ENCODE measurements at regions not wholly inside any gene's neighbourhood (a gene's known extent, or its start where the extent isn't known, plus 50 kb on each side); places are given as distances from the start of the nearest gene placed in this dataset. TPM values are rescaled to one million over a fixed set of nuclear protein-coding genes. Genes with fewer than 3 reads are reported as not detected.

- Histone ChIP-seq H3K36me3 (ENCODE audit: control insufficient read depth in 3 of 3, insufficient read depth in 3 of 3, low read length in 3 of 3) (no peaks in the 10 kb centered on the region), H3K9ac (ENCODE audit: low read depth in 1 of 3, low read length in 3 of 3) (no peak overlapping the region), H3K4me3 (ENCODE audit: low read length in 3 of 3) (no peak overlapping the region), H3K27ac (ENCODE audit: low read depth, low read length) (no peak overlapping the region), H3K4me1 (ENCODE audit: control insufficient read depth in 3 of 3, insufficient read depth in 3 of 3, low read length in 3 of 3) (no peaks in the 10 kb centered on the region), H3K27me3 (ENCODE audit: control insufficient read depth in 3 of 3, insufficient read depth in 3 of 3, low read length in 3 of 3) (no peaks in the 10 kb centered on the region), H3K9me3 (ENCODE audit: control insufficient read depth in 3 of 3, low read length in 3 of 3) (no peaks in the 10 kb centered on the region)
These were observed 73.2 kb upstream of the NETO1 start for GRCh38 chr18:72940986-72941385.

- no peak overlapping the region for H3K27ac ChIP-seq (ENCODE audit: low read depth, low read length)
These were observed 72.7 kb upstream of the NETO1 start for GRCh38 chr18:72940509-72940908.

GRCh38 chr18:72935744-72936143 is 68.0 kb upstream of the NETO1 start:
- Histone ChIP-seq H3K9me3 (ENCODE audit: control insufficient read depth in 3 of 3, low read length in 3 of 3) (no peaks in the 10 kb centered on the region), H3K9ac (ENCODE audit: low read depth in 1 of 3, low read length in 3 of 3) (no peak overlapping the region), H3K36me3 (ENCODE audit: control insufficient read depth in 3 of 3, insufficient read depth in 3 of 3, low read length in 3 of 3) (no peaks in the 10 kb centered on the region), H3K27ac (ENCODE audit: low read depth, low read length) (no peak overlapping the region), H3K27me3 (ENCODE audit: control insufficient read depth in 3 of 3, insufficient read depth in 3 of 3, low read length in 3 of 3) (no peaks in the 10 kb centered on the region), H3K4me3 (ENCODE audit: low read length in 3 of 3) (no peak overlapping the region), H3K4me1 (ENCODE audit: control insufficient read depth in 3 of 3, insufficient read depth in 3 of 3, low read length in 3 of 3) (no peaks in the 10 kb centered on the region)

More at GRCh38 chr18:72940509-72940908, 72.7 kb upstream of the NETO1 start:
- no peaks in the 10 kb centered on the region for H3K4me1 ChIP-seq (ENCODE audit: control insufficient read depth in 3 of 3, insufficient read depth in 3 of 3, low read length in 3 of 3)
- no peak overlapping the region for H3K4me3 ChIP-seq (ENCODE audit: low read length in 3 of 3)
- no peak overlapping the region for H3K9ac ChIP-seq (ENCODE audit: low read depth in 1 of 3, low read length in 3 of 3)
- no peaks in the 10 kb centered on the region for H3K9me3 ChIP-seq (ENCODE audit: control insufficient read depth in 3 of 3, low read length in 3 of 3)
- H3K27me3 ChIP-seq (ENCODE audit: control insufficient read depth in 3 of 3, insufficient read depth in 3 of 3, low read length in 3 of 3) = no peaks in the 10 kb centered on the region
- no peaks in the 10 kb centered on the region for H3K36me3 ChIP-seq (ENCODE audit: control insufficient read depth in 3 of 3, insufficient read depth in 3 of 3, low read length in 3 of 3)

- Histone ChIP-seq H3K27ac (ENCODE audit: low read depth, low read length) (no peak overlapping the region), H3K4me3 (ENCODE audit: low read length in 3 of 3) (no peak overlapping the region), H3K9ac (ENCODE audit: low read depth in 1 of 3, low read length in 3 of 3) (no peak overlapping the region), H3K4me1 (ENCODE audit: control insufficient read depth in 3 of 3, insufficient read depth in 3 of 3, low read length in 3 of 3) (no peaks in the 10 kb centered on the region), H3K36me3 (ENCODE audit: control insufficient read depth in 3 of 3, insufficient read depth in 3 of 3, low read length in 3 of 3) (no peaks in the 10 kb centered on the region), H3K9me3 (ENCODE audit: control insufficient read depth in 3 of 3, low read length in 3 of 3) (no peaks in the 10 kb centered on the region), H3K27me3 (ENCODE audit: control insufficient read depth in 3 of 3, insufficient read depth in 3 of 3, low read length in 3 of 3) (no peaks in the 10 kb centered on the region)
These were observed 55.1 kb upstream of the NETO1 start for GRCh38 chr18:72922895-72923294.

Small RNAs in the stretch of these regions (small RNA-seq; reads per million reads assigned to genes)
- not detected for gene RN7SL401P

All from skeletal muscle tissue (tissue), 4 donors.